ENCODE measurements at regions not wholly inside any gene's neighbourhood (a gene's known extent, or its start where the extent isn't known, plus 50 kb on each side); places are given as distances from the start of the nearest gene placed in this dataset.

- TF ChIP-seq, protein P1, sequence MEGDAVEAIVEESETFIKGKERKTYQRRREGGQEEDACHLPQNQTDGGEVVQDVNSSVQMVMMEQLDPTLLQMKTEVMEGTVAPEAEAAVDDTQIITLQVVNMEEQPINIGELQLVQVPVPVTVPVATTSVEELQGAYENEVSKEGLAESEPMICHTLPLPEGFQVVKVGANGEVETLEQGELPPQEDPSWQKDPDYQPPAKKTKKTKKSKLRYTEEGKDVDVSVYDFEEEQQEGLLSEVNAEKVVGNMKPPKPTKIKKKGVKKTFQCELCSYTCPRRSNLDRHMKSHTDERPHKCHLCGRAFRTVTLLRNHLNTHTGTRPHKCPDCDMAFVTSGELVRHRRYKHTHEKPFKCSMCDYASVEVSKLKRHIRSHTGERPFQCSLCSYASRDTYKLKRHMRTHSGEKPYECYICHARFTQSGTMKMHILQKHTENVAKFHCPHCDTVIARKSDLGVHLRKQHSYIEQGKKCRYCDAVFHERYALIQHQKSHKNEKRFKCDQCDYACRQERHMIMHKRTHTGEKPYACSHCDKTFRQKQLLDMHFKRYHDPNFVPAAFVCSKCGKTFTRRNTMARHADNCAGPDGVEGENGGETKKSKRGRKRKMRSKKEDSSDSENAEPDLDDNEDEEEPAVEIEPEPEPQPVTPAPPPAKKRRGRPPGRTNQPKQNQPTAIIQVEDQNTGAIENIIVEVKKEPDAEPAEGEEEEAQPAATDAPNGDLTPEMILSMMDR (IDR thresholded peaks at IDR 0.05; ENCODE audit: insufficient read depth, low read depth, low read length): no peak
- no peak for TF ChIP-seq EZH2 (IDR thresholded peaks at IDR 0.05; ENCODE audit: insufficient read depth, low read length)
Observed at GRCh38 chr15:34494084-34494399, 56.4 kb upstream of the GOLGA8A start.

Data from astrocyte (in vitro differentiated cells and primary cell).